CD8-positive, alpha-beta memory T cell (primary cell): ENCODE measurements at regions not wholly inside any gene's neighbourhood (a gene's known extent, or its start where the extent isn't known, plus 50 kb on each side); places are given as distances from the start of the nearest gene placed in this dataset.

Experiments
- CTCF ChIA-PET: fragments of 350-600 bp; sonication (Branson Sonifier 250); formaldehyde crosslinking; loops from one replicate; lab custom pipeline; 2021; ENCODE audit warnings: antibody characterized with exemption; lab: Charles Lee
- POLR2A ChIA-PET: fragments of 350-600 bp; sonication (Branson Sonifier 250); formaldehyde crosslinking; loops from one replicate; lab custom pipeline; 2021; ENCODE audit warnings: antibody characterized with exemption; lab: Charles Lee
- DNase-seq, 5 donors: peaks; one replicate each; pipeline versions ENCODE4 v3.0.0 to v3.0.0-alpha.2; 2020 to 2022; ENCODE audit warnings: mixed read lengths in 1 of 5
- H3K27ac ChIP-seq: one replicate; pipeline ENCODE4 v1.7.0; 2013; ENCODE audit warnings: low read depth, mild to moderate bottlenecking, low read length, moderate library complexity
- H3K27me3 ChIP-seq: 2 replicates; pipeline ENCODE4 v1.7.0; 2013; ENCODE audit warnings: low read length, mild to moderate bottlenecking; ENCODE audit not compliant: insufficient read depth, poor library complexity, severe bottlenecking
- H3K36me3 ChIP-seq: 2 replicates; pipeline ENCODE4 v1.7.0; 2013; ENCODE audit warnings: mild to moderate bottlenecking, low read length, moderate library complexity; ENCODE audit not compliant: insufficient read depth
- H3K4me1 ChIP-seq: 2 replicates; pipeline ENCODE4 v1.7.0; 2013; ENCODE audit warnings: mild to moderate bottlenecking, low read length, moderate library complexity; ENCODE audit not compliant: insufficient read depth
- H3K4me3 ChIP-seq: 2 replicates; pipeline ENCODE4 v1.7.0; 2013; ENCODE audit warnings: mild to moderate bottlenecking, low read length
- H3K9me3 ChIP-seq: 2 replicates; pipeline ENCODE4 v1.7.0; 2013; ENCODE audit warnings: mild to moderate bottlenecking, low read length
- H3K27ac Mint-ChIP-seq, 8 donors: one replicate each; pipeline ENCODE4 v1.8.0; 2020 to 2021; ENCODE audit warnings: mixed read lengths in 8 of 8, mild to moderate bottlenecking in 6 of 8, inconsistent platforms in 3 of 8, moderate library complexity in 3 of 8
- H3K27me3 Mint-ChIP-seq, 2 donors: one replicate each; pipeline ENCODE4 v1.8.0; 2020 to 2021; ENCODE audit warnings: mixed read lengths in 2 of 2, mild to moderate bottlenecking in 1 of 2, moderate library complexity in 1 of 2
- H3K36me3 Mint-ChIP-seq, 3 donors: one replicate each; pipeline ENCODE4 v1.8.0; 2020 to 2021; ENCODE audit warnings: mixed read lengths in 3 of 3, inconsistent platforms in 1 of 3, mild to moderate bottlenecking in 1 of 3
- H3K4me1 Mint-ChIP-seq, 3 donors: one replicate each; pipeline ENCODE4 v1.8.0; 2020 to 2021; ENCODE audit warnings: mixed read lengths in 3 of 3, inconsistent platforms in 1 of 3, mild to moderate bottlenecking in 1 of 3
- H3K4me3 Mint-ChIP-seq, 7 donors: one replicate each; pipeline ENCODE4 v1.8.0; 2020 to 2021; ENCODE audit warnings: mixed read lengths in 7 of 7, mild to moderate bottlenecking in 6 of 7, moderate library complexity in 4 of 7, inconsistent platforms in 2 of 7
- H3K9me3 Mint-ChIP-seq, 5 donors: one replicate each; pipeline ENCODE4 v1.8.0; 2020 to 2022; ENCODE audit warnings: mixed read lengths in 5 of 5, mild to moderate bottlenecking in 3 of 5, moderate library complexity in 2 of 5, inconsistent platforms in 1 of 5

GRCh38 chr2:236883819-236884218, 201.9 kb upstream of the COPS8 start:
- no peak overlapping the region for H3K4me3 ChIP-seq
- POLR2A ChIA-PET, result no interaction called here
- peaks cover 7 to 24% of the 10 kb centered on the region in 2 donors for H3K27me3 Mint-ChIP-seq
- H3K27ac ChIP-seq, result no peak overlapping the region
- H3K27me3 ChIP-seq, result peaks cover 3% of the 10 kb centered on the region
- H3K36me3 Mint-ChIP-seq, result no peaks in the 10 kb centered on the region
- no peaks in the 10 kb centered on the region for H3K9me3 ChIP-seq
- DNase-seq, result no peak
- no peaks in the 10 kb centered on the region for H3K36me3 ChIP-seq
- H3K9me3 Mint-ChIP-seq, result no peaks in the 10 kb centered on the region
- H3K4me3 Mint-ChIP-seq, result no peak overlapping the region
- CTCF ChIA-PET, result no interaction called here
- H3K4me1 Mint-ChIP-seq, result no peaks in the 10 kb centered on the region
- no peak overlapping the region for H3K27ac Mint-ChIP-seq
- H3K4me1 ChIP-seq, result no peaks in the 10 kb centered on the region

- Mint-ChIP-seq H3K36me3 (no peaks in the 10 kb centered on the region), H3K4me3 (no peak overlapping the region), H3K4me1 (no peaks in the 10 kb centered on the region), H3K27ac (no peak overlapping the region), H3K27me3 (peaks cover 7 to 28% of the 10 kb centered on the region in 2 donors), H3K9me3 (no peaks in the 10 kb centered on the region)
- ChIA-PET POLR2A (no interaction called here), CTCF (no interaction called here)
- DNase-seq, result no peak
- Histone ChIP-seq H3K27ac (no peak overlapping the region), H3K27me3 (peaks cover 3% of the 10 kb centered on the region), H3K9me3 (no peaks in the 10 kb centered on the region), H3K36me3 (no peaks in the 10 kb centered on the region), H3K4me1 (no peaks in the 10 kb centered on the region), H3K4me3 (no peak overlapping the region)
Observed at GRCh38 chr2:236884569-236885175, 201.0 kb upstream of the COPS8 start.

GRCh38 chr2:236886456-236886855, 199.2 kb upstream of the COPS8 start:
- Mint-ChIP-seq H3K27ac (no peak overlapping the region), H3K27me3 (peaks cover 9 to 28% of the 10 kb centered on the region in 2 donors), H3K4me3 (no peak overlapping the region), H3K9me3 (no peaks in the 10 kb centered on the region), H3K4me1 (no peaks in the 10 kb centered on the region), H3K36me3 (no peaks in the 10 kb centered on the region)
- no peaks in the 10 kb centered on the region for H3K36me3 ChIP-seq
- peaks cover 3% of the 10 kb centered on the region for H3K27me3 ChIP-seq
- no peaks in the 10 kb centered on the region for H3K4me1 ChIP-seq
- no peak for DNase-seq
- ChIA-PET CTCF (no interaction called here), POLR2A (no interaction called here)
- H3K27ac ChIP-seq, result no peak overlapping the region
- H3K4me3 ChIP-seq, result no peak overlapping the region
- no peaks in the 10 kb centered on the region for H3K9me3 ChIP-seq

GRCh38 chr2:236887531-236887930, 198.2 kb upstream of the COPS8 start:
- H3K27ac Mint-ChIP-seq, result no peak overlapping the region
- H3K36me3 ChIP-seq, result no peaks in the 10 kb centered on the region
- H3K9me3 Mint-ChIP-seq, result no peaks in the 10 kb centered on the region
- H3K4me1 Mint-ChIP-seq, result no peaks in the 10 kb centered on the region
- peaks cover 12 to 33% of the 10 kb centered on the region in 2 donors for H3K27me3 Mint-ChIP-seq
- H3K9me3 ChIP-seq, result no peaks in the 10 kb centered on the region
- H3K27ac ChIP-seq, result no peak overlapping the region
- POLR2A ChIA-PET, result no interaction called here
- no peak overlapping the region for H3K4me3 ChIP-seq
- H3K27me3 ChIP-seq, result peaks cover 3% of the 10 kb centered on the region
- CTCF ChIA-PET, result no interaction called here
- no peak overlapping the region for H3K4me3 Mint-ChIP-seq
- no peaks in the 10 kb centered on the region for H3K4me1 ChIP-seq
- H3K36me3 Mint-ChIP-seq, result no peaks in the 10 kb centered on the region
- DNase-seq, result no peak

GRCh38 chr2:236887953-236888793, 197.5 kb upstream of the COPS8 start:
- Histone ChIP-seq H3K36me3 (no peaks in the 10 kb centered on the region), H3K9me3 (no peaks in the 10 kb centered on the region), H3K27ac (no peak overlapping the region), H3K27me3 (peaks cover 3% of the 10 kb centered on the region), H3K4me3 (no peak overlapping the region), H3K4me1 (no peaks in the 10 kb centered on the region)
- peaks cover 14 to 33% of the 10 kb centered on the region in 2 donors for H3K27me3 Mint-ChIP-seq
- no peaks in the 10 kb centered on the region for H3K36me3 Mint-ChIP-seq
- CTCF ChIA-PET, result no interaction called here
- DNase-seq, result no peak
- H3K9me3 Mint-ChIP-seq, result no peaks in the 10 kb centered on the region
- no peaks in the 10 kb centered on the region for H3K4me1 Mint-ChIP-seq
- POLR2A ChIA-PET, result no interaction called here
- H3K27ac Mint-ChIP-seq, result no peak overlapping the region
- H3K4me3 Mint-ChIP-seq, result no peak overlapping the region

- H3K27me3 Mint-ChIP-seq, result peaks cover 13 to 33% of the 10 kb centered on the region in 2 donors
Observed at GRCh38 chr2:236888794-236889780, 196.6 kb upstream of the COPS8 start.

GRCh38 chr2:236889791-236890704, 195.6 kb upstream of the COPS8 start:
- POLR2A ChIA-PET, result no interaction called here
- Histone ChIP-seq H3K36me3 (no peaks in the 10 kb centered on the region), H3K4me3 (no peak overlapping the region), H3K27ac (no peak overlapping the region), H3K9me3 (no peaks in the 10 kb centered on the region), H3K4me1 (no peaks in the 10 kb centered on the region), H3K27me3 (peaks cover 3% of the 10 kb centered on the region)
- H3K36me3 Mint-ChIP-seq, result no peaks in the 10 kb centered on the region
- H3K4me3 Mint-ChIP-seq, result no peak overlapping the region
- no peaks in the 10 kb centered on the region for H3K9me3 Mint-ChIP-seq
- no peaks in the 10 kb centered on the region for H3K4me1 Mint-ChIP-seq
- CTCF ChIA-PET, result no interaction called here
- H3K27ac Mint-ChIP-seq, result no peak overlapping the region
- DNase-seq, result no peak
- peaks cover 11 to 30% of the 10 kb centered on the region in 2 donors for H3K27me3 Mint-ChIP-seq

More at GRCh38 chr2:236888794-236889780, 196.6 kb upstream of the COPS8 start:
- Histone ChIP-seq H3K4me1 (no peaks in the 10 kb centered on the region), H3K9me3 (no peaks in the 10 kb centered on the region), H3K27me3 (peaks cover 3% of the 10 kb centered on the region), H3K36me3 (no peaks in the 10 kb centered on the region), H3K4me3 (no peak overlapping the region), H3K27ac (no peak overlapping the region)
- ChIA-PET POLR2A (no interaction called here), CTCF (no interaction called here)
- Mint-ChIP-seq H3K4me1 (no peaks in the 10 kb centered on the region), H3K36me3 (no peaks in the 10 kb centered on the region), H3K27ac (no peak overlapping the region), H3K9me3 (no peaks in the 10 kb centered on the region), H3K4me3 (no peak overlapping the region)
- DNase-seq, result no peak
